ENCODE measurements at regions not wholly inside any gene's neighbourhood (a gene's known extent, or its start where the extent isn't known, plus 50 kb on each side); places are given as distances from the start of the nearest gene placed in this dataset.

DNA sequence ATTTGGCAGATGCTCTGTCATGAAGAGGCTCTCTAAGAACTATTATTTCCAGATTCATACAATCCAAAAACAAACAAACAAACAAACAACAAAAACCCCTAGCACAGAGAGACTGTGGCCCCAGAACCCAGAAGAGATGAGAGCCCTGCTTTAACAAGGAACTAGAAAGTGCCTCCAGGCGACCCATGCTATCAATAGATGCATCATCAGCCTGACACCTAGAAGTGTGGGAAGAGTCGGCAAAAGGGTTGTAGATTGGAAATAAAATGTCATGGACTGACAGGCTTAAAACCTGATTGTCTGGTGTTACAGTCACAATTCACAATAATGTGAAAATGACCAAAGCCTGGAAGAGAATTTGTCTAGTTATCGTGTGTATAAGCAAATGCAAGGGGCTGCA lies 50.6 kb upstream of the FLRT2 start:
- no peak for DNase-seq (ENCODE audit: low spot score)

DNA sequence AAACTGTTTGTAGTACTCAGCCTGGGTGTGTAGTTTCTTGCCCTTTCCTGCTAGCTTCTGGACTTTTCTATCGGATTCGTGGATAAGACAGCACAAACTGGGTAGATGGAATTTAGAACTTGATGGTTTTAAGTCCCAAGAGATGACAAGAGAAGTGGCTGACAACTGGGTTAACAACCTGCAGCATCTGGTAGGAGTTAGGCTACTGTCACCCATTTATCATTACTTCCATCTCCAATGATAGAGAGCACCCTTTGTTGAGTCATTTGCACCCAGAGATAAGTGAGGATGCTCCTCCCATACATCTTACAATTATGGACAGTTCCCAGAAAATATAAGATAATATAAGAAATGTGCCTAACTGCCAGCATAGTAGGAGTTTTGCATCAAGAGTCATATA lies 50.2 kb upstream of the FLRT2 start:
- DNase-seq (ENCODE audit: low spot score) = no peak
